Smooth muscle cell (in vitro differentiated cells): ENCODE measurements at regions not wholly inside any gene's neighbourhood (a gene's known extent, or its start where the extent isn't known, plus 50 kb on each side); places are given as distances from the start of the nearest gene placed in this dataset.

ENCODE experiments used
- DNase-seq: peaks from one replicate; lab custom pipeline; 2025; ENCODE audit not compliant: unreplicated experiment; lab: John Stamatoyannopoulos, UW
- H2AFZ ChIP-seq: fragments of 200-600 bp; sonication (generic); 2 replicates; pipeline ENCODE4 v1.6.0; 2016; ENCODE audit warnings: antibody characterized with exemption, low read depth, mild to moderate bottlenecking
- H3F3A ChIP-seq: fragments of 200-600 bp; sonication (generic); 2 replicates; pipeline ENCODE4 v1.6.0; 2017; ENCODE audit warnings: antibody characterized with exemption, low read depth
- H3K27ac ChIP-seq: fragments of 200-600 bp; sonication (generic); 2 replicates; pipeline ENCODE4 v1.5.1; 2016; ENCODE audit warnings: low read depth, mild to moderate bottlenecking
- H3K27me3 ChIP-seq: fragments of 200-600 bp; sonication (generic); 2 replicates; pipeline ENCODE4 v1.6.1; 2016; ENCODE audit warnings: low read depth, mild to moderate bottlenecking
- H3K36me3 ChIP-seq: fragments of 200-600 bp; sonication (generic); 2 replicates; pipeline ENCODE4 v1.5.1; 2016; ENCODE audit warnings: low read depth
- H3K4me1 ChIP-seq: fragments of 200-600 bp; sonication (generic); 2 replicates; pipeline ENCODE4 v1.5.1; 2016; ENCODE audit warnings: low read depth
- H3K4me2 ChIP-seq: fragments of 200-600 bp; sonication (generic); 2 replicates; pipeline ENCODE4 v1.6.0; 2016; ENCODE audit warnings: mild to moderate bottlenecking
- H3K4me3 ChIP-seq: fragments of 200-600 bp; sonication (generic); 2 replicates; pipeline ENCODE4 v1.5.1; 2016; ENCODE audit warnings: mild to moderate bottlenecking
- H3K79me2 ChIP-seq: fragments of 200-600 bp; sonication (generic); 2 replicates; pipeline ENCODE4 v1.6.0; 2016; ENCODE audit warnings: low read depth, mild to moderate bottlenecking
- H3K9ac ChIP-seq: fragments of 200-600 bp; sonication (generic); 2 replicates; pipeline ENCODE4 v1.6.0; 2016; ENCODE audit warnings: low read depth
- H3K9me3 ChIP-seq: fragments of 200-600 bp; sonication (generic); replicated peaks from 2 replicates; pipeline ENCODE4 v1.5.1; 2016; ENCODE audit warnings: low read depth
- H4K20me1 ChIP-seq: fragments of 200-600 bp; sonication (generic); 2 replicates; pipeline ENCODE4 v1.6.0; 2016; ENCODE audit warnings: low read depth
- WGBS: methylation state at CpG from one replicate; pipeline ENCODE4 v1.1.7; 2016; ENCODE audit warnings: low lambda C conversion rate; 5-methylcytosine and 5-hydroxymethylcytosine counted together
- TF ChIP-seq, protein P1 (sequence below): fragments of 200-600 bp; sonication (generic); IDR thresholded peaks from 2 replicates; pipeline ENCODE4 v1.5.1; 2017; ENCODE audit warnings: borderline replicate concordance, mild to moderate bottlenecking, antibody characterized with exemption; ENCODE audit not compliant: insufficient read depth, poor library complexity, severe bottlenecking

DNA sequence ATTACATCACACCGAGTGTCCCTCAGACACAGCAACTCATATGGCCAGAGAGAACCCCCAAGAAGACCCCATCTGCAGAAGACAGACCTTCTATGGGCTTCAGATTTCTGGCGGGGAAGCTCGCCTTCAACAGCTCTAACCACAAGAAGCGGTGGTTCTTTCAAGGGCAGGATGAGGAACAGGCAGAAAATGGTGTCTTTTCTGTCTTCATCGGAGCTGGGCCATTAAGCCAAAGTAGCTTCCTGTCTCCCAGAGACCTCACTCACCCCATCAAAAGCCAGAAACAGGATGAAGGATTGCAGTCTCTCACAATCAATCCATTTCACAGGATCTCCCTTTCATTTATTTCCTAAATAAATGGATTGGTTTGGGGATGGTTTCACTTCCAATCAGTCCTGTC lies 149.1 kb downstream of the HERPUD2 start:
- TF ChIP-seq, protein P1, sequence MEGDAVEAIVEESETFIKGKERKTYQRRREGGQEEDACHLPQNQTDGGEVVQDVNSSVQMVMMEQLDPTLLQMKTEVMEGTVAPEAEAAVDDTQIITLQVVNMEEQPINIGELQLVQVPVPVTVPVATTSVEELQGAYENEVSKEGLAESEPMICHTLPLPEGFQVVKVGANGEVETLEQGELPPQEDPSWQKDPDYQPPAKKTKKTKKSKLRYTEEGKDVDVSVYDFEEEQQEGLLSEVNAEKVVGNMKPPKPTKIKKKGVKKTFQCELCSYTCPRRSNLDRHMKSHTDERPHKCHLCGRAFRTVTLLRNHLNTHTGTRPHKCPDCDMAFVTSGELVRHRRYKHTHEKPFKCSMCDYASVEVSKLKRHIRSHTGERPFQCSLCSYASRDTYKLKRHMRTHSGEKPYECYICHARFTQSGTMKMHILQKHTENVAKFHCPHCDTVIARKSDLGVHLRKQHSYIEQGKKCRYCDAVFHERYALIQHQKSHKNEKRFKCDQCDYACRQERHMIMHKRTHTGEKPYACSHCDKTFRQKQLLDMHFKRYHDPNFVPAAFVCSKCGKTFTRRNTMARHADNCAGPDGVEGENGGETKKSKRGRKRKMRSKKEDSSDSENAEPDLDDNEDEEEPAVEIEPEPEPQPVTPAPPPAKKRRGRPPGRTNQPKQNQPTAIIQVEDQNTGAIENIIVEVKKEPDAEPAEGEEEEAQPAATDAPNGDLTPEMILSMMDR = no peak
- H3K4me3 ChIP-seq = no peak overlapping the region
- no peak overlapping the region for H3K4me2 ChIP-seq
- no peak overlapping the region for H2AFZ ChIP-seq
- H3F3A ChIP-seq = no peaks in the 10 kb centered on the region
- H3K9ac ChIP-seq = no peak overlapping the region
- 94% methylated on average over 5 of the region's 5 CpGs for WGBS
- H3K36me3 ChIP-seq = no peaks in the 10 kb centered on the region
- peaks cover 15% of the 10 kb centered on the region for H3K27me3 ChIP-seq
- no peak overlapping the region for H3K27ac ChIP-seq
- H4K20me1 ChIP-seq = no peaks in the 10 kb centered on the region
- no peak for DNase-seq
- H3K79me2 ChIP-seq = no peaks in the 10 kb centered on the region
- H3K9me3 ChIP-seq = no peaks in the 10 kb centered on the region
- H3K4me1 ChIP-seq = no peaks in the 10 kb centered on the region

DNA sequence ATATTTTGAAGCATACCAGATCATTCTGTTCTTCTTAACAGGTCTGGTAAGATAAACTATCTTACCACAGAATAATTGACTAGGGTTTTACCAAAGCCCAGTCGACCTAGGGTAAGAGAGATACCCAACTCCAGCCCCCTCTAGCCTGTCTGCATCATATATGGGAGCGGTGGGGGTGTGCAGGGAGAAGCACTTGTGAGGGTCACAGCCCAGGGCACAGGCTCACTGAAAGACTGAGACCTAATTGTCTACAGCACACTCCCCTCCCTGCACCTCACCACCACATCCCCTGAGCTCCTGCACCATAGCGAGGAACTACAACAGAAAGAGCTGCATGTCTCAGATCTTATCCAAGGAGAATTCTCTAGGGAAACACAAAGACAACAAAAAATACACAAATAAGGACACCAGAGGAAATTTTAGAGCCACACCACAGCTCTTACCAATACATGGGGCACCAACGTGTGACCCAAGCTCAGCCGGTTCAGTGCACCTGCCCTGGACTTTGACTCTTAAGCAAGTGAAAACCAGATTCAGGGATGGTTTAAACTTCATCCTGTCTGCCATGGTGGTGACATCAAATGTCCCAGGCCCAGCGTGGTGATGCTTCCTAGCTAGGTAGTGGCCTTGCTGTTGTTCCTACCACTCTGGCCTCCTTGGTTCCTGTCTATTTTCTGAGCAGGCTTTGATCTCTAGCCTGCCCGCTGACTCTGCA lies 150.8 kb downstream of the HERPUD2 start:
- Histone ChIP-seq H3K27me3 (peaks cover 18% of the 10 kb centered on the region), H3K4me2 (no peak overlapping the region), H4K20me1 (no peaks in the 10 kb centered on the region), H3F3A (no peaks in the 10 kb centered on the region), H3K79me2 (no peaks in the 10 kb centered on the region), H3K27ac (no peak overlapping the region), H2AFZ (no peak overlapping the region), H3K36me3 (no peaks in the 10 kb centered on the region), H3K4me1 (no peaks in the 10 kb centered on the region), H3K9ac (no peak overlapping the region), H3K4me3 (no peak overlapping the region), H3K9me3 (no peaks in the 10 kb centered on the region)
- no peak for DNase-seq
- TF ChIP-seq, protein P1 = no peak
- WGBS = 85% methylated on average over 7 of the region's 7 CpGs

DNA sequence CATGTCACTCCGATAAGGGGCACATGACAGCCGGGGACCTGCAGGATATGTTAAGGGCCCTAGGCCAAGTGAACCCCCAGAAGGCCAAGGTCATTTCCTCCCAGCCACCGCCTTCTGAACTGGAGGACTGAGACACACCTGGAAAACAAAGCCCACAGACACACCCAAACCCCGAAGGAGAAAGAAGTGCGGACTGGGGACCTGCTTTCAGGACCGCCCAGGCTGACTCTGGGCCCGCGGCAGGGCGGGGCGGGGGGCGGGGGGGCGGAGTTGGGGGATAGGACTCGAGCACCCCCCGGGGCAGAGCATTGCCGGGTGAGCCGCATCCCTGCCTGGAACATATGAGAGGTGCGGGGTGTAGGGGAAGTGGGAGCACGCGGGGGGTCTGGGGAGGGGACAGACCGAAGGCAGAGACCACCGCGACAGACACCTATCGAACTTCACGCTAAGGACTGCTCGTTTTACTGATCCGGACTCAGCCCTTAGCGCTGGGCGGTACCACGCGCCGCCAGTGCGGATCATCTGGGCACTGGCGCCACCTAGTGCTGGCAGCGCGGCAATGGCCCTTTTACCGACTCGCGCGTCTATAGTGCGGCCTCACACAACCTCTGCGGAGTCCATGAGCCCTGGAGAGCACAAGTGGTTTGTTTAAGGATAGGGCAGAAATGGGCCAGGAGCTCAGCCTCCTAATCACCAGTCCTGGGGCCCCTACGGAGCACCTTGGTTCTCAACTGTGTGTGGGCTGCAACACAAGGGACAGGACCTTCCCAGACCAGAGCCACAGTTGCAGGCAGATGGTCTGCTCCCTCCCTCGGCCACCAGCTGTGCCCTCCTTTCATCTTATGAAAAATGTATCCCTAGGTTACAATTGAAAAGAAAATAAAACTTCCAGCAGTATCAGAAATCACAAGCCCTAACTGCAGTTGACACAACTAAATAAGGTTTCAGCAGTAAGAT lies 157.6 kb downstream of the HERPUD2 start:
- Histone ChIP-seq H2AFZ (peak overlapping the region; percentile 85), H3K36me3 (no peaks in the 10 kb centered on the region), H3K4me3 (peak overlapping the region; percentile 58), H3K27me3 (peaks cover 3% of the 10 kb centered on the region), H3K9me3 (no peaks in the 10 kb centered on the region), H4K20me1 (no peaks in the 10 kb centered on the region), H3K4me2 (peak overlapping the region; percentile 91), H3K4me1 (no peaks in the 10 kb centered on the region), H3F3A (no peaks in the 10 kb centered on the region), H3K27ac (no peak overlapping the region), H3K79me2 (no peaks in the 10 kb centered on the region), H3K9ac (no peak overlapping the region)
- TF ChIP-seq, protein P1 = peak; percentile 96
- WGBS = 12% methylated on average over 37 of the region's 43 CpGs
- peak; percentile 49 for DNase-seq
